ENCODE measurements at regions not wholly inside any gene's neighbourhood (a gene's known extent, or its start where the extent isn't known, plus 50 kb on each side); places are given as distances from the start of the nearest gene placed in this dataset.

DNA sequence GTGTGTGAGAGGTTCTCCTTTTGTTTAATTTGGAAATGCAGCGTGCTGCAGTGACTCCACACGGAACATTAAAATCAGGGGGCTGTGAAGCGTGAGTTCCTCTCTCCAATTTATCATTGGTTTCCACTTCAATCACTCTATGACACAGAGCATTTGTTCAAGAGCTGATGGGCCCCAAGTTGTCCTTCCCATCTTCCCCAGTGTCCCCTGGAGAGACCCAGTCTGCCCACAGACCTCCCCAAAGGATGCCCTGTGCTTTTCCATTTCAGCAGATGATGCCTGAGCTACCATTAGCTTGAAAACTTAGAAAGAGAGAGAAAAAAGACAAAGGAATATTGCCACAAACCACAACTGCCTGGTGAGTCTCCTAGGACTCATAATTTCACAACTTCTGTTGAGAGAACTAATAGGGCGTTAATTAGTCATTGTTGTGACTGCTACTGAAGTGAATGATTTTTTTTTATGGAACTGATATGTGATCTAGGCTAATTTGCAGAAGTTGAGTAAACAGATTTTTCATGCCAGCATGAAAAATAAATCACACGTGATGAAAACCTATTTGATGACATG lies 772.7 kb downstream of the SEMA5A start:
- no peaks in the 10 kb centered on the region for H3K36me3 Mint-ChIP-seq (ENCODE audit: low read depth)

DNA sequence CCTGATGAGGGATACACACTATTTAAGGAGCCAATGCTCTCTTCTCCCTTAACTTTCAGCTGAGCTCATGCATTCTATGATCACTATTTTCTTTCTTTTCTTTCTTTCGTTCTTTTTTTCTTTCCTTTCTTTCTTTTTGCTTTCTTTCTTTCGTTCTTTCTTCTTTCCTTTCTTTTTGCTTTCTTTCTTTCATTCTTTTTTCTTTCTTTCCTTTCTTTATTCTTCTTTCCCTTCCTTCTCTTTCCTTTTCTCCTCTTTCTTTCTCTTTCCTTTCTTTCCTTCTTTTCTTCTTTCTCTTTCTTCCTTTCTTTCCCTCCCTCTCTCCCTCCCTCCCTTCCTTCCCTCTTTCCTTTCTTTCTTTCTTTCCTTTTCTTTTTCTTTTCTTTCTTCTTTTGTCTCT lies 761.2 kb downstream of the SEMA5A start:
- Mint-ChIP-seq H3K4me3 (no peak overlapping the region), H3K4me1 (no peaks in the 10 kb centered on the region), H3K9me3 (peaks cover 9% of the 10 kb centered on the region), H3K36me3 (ENCODE audit: low read depth) (no peaks in the 10 kb centered on the region), H3K27me3 (no peaks in the 10 kb centered on the region), H3K27ac (no peak overlapping the region)
- ChIA-PET CTCF (no interaction called here), POLR2A (no interaction called here)
- DNase-seq = no peak

More for the DNA sequence above, 772.7 kb downstream of the SEMA5A start:
- no peak for DNase-seq
- Mint-ChIP-seq H3K4me1 (no peaks in the 10 kb centered on the region), H3K27ac (no peak overlapping the region), H3K9me3 (peaks cover 8% of the 10 kb centered on the region), H3K4me3 (no peak overlapping the region), H3K27me3 (no peaks in the 10 kb centered on the region)
- ChIA-PET POLR2A (no interaction called here), CTCF (no interaction called here)

DNA sequence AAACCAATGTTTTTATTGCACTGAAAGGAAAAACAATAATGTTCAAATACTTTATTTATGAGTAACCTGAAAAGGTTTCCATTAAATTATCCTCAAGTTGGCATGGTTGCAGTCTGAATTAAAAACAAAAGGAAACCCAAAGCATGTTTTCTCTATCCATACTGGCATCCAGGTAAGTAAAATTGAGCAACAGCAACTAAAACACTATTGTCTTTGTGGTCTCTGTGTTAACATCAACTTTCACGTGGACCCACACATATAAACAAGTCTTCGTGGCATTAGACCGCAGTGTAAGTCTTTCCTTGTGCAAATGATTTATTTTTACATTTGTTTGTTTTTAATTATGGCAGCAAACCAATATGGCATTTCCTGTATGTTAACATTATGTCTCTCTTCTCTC lies 757.6 kb downstream of the SEMA5A start:
- CTCF ChIA-PET = no interaction called here
- H3K27me3 Mint-ChIP-seq = no peaks in the 10 kb centered on the region
- no peaks in the 10 kb centered on the region for H3K36me3 Mint-ChIP-seq (ENCODE audit: low read depth)
- no peak overlapping the region for H3K4me3 Mint-ChIP-seq
- POLR2A ChIA-PET = no interaction called here
- peaks cover 14% of the 10 kb centered on the region for H3K9me3 Mint-ChIP-seq
- no peak for DNase-seq
- no peak overlapping the region for H3K27ac Mint-ChIP-seq
- no peaks in the 10 kb centered on the region for H3K4me1 Mint-ChIP-seq

DNA sequence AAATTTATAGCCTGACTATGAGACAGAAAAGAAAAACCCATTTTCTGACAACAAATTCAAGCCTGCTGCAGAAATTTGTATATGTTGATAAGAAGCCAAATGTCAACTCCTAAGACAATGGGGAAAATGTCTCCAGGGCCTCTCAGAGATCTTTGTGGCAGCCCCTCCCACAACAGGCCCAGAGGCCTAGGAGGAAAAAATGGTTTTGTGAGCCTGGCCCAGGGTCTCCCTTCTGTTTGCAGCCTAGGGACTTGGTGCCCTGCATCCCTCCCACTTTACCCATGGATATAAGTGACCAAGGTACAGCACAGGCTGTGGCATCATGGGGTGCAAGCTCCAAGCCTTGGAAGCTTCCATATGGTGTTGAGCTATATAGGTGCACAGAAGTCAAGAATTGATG lies 740.2 kb downstream of the SEMA5A start:
- ChIA-PET CTCF (no interaction called here), POLR2A (no interaction called here)
- no peak for DNase-seq
- Mint-ChIP-seq H3K36me3 (ENCODE audit: low read depth) (no peaks in the 10 kb centered on the region), H3K27me3 (no peaks in the 10 kb centered on the region), H3K4me3 (no peak overlapping the region), H3K4me1 (no peaks in the 10 kb centered on the region), H3K9me3 (peaks cover 14% of the 10 kb centered on the region), H3K27ac (no peak overlapping the region)

DNA sequence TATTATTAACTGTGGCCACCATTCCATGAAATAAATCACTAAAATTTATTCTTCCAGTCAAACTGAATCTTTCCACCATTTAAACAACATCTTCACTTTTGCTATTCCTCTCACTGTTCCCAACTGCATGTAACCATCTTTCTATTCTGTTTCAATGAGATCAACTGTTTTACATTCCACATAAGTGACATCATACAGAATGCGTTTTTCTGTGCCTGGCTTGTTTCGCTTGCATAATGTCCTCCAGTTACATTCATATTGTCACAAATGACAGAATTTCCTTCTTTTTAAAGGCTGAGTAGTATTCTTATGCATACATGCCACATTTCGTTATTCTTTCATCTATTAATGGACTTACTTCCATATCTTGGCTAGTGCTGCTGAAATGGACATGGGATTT lies 738.2 kb downstream of the SEMA5A start:
- ChIA-PET CTCF (no interaction called here), POLR2A (no interaction called here)
- Mint-ChIP-seq H3K36me3 (ENCODE audit: low read depth) (no peaks in the 10 kb centered on the region), H3K4me1 (no peaks in the 10 kb centered on the region), H3K9me3 (peaks cover 14% of the 10 kb centered on the region), H3K4me3 (no peak overlapping the region), H3K27me3 (no peaks in the 10 kb centered on the region), H3K27ac (no peak overlapping the region)
- DNase-seq = no peak

DNA sequence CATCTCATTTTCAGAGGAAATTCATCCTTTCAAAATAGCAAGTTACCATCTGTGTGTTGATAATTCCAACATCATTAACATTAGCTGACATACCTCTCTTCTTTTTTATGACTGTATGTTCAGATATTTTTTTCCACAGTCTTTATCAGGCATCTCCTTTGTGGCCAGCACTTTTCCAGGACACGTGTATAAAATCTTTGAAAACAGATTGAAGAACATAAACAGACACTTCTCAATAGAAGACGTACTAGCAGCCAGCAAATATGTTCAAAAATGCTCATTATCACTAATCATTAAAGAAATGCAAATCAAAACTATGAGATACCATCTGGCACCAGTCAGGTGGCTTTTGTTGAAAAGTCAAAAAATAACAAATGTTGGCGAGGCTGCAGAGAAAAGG lies 734.3 kb downstream of the SEMA5A start:
- no peaks in the 10 kb centered on the region for H3K4me1 Mint-ChIP-seq
- peaks cover 6% of the 10 kb centered on the region for H3K9me3 Mint-ChIP-seq
- no peaks in the 10 kb centered on the region for H3K27me3 Mint-ChIP-seq
- POLR2A ChIA-PET = no interaction called here
- CTCF ChIA-PET = no interaction called here
- no peaks in the 10 kb centered on the region for H3K36me3 Mint-ChIP-seq (ENCODE audit: low read depth)
- H3K4me3 Mint-ChIP-seq = no peak overlapping the region
- DNase-seq = no peak
- H3K27ac Mint-ChIP-seq = no peak overlapping the region

DNA sequence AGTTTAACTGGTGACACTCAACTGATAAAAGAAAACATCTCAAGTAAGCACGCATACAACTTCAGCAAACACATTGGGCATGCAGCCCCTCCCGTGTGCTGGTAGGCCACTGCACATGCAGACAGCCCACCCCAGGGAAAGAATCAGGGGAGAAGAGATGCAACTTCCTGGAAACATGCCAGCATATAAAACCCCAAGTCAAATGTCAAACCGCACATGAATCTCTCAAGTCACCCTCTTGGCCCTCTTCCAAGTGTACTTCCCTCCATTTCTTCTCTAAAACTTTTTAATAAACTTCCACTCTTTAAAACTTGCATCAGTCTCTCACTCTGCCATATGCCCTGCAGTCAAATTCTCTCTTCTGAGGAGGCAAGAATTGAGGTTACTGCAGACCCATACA lies 732.7 kb downstream of the SEMA5A start:
- Mint-ChIP-seq H3K27me3 (no peaks in the 10 kb centered on the region), H3K27ac (no peak overlapping the region), H3K4me1 (no peaks in the 10 kb centered on the region), H3K4me3 (no peak overlapping the region), H3K36me3 (ENCODE audit: low read depth) (no peaks in the 10 kb centered on the region), H3K9me3 (peaks cover 2% of the 10 kb centered on the region)
- DNase-seq = no peak
- CTCF ChIA-PET = no interaction called here
- POLR2A ChIA-PET = no interaction called here

DNA sequence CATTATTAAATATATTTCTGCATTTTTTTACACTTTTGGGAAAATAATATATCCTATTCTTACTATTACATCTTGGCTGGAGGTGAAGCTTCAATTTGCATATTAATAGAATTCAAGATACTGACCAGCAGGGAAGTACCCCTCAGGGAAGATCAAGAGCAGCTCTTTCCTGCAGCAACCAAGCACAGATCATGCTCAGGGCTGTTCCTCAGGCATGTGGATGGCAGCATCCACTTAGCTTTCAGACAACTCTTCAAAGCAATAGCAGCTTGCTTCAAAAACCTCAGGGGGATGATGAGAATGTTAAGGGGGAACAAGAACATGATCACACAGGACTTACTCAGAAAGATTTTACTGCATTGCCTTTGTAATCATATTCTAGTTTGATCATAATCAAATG lies 731.8 kb downstream of the SEMA5A start:
- H3K27ac Mint-ChIP-seq = no peak overlapping the region
- no peak for DNase-seq
- CTCF ChIA-PET = no interaction called here
- no peaks in the 10 kb centered on the region for H3K36me3 Mint-ChIP-seq (ENCODE audit: low read depth)
- POLR2A ChIA-PET = no interaction called here
- peaks cover 2% of the 10 kb centered on the region for H3K9me3 Mint-ChIP-seq
- no peaks in the 10 kb centered on the region for H3K27me3 Mint-ChIP-seq
- no peaks in the 10 kb centered on the region for H3K4me1 Mint-ChIP-seq
- H3K4me3 Mint-ChIP-seq = no peak overlapping the region

DNA sequence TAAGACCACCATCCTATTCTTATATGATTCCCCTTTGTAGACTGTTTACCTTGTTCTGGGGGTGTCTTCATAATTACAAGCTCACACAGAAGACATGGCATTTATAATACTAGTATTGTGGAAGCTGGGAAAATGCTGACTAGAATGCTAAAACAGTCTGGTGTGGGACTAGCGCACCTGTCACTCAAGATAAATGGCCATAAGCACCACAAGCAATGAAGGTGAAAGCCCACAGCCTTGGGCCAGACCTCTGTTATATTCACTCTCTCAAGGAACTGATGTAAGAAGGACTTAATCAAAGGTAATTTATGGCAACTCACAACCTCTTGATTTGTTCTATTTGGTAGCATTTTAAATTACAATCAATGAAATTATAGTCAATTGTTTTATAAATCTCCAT lies 721.5 kb downstream of the SEMA5A start:
- CTCF ChIA-PET = no interaction called here
- Mint-ChIP-seq H3K9me3 (peaks cover 3% of the 10 kb centered on the region), H3K4me1 (no peaks in the 10 kb centered on the region)

DNA sequence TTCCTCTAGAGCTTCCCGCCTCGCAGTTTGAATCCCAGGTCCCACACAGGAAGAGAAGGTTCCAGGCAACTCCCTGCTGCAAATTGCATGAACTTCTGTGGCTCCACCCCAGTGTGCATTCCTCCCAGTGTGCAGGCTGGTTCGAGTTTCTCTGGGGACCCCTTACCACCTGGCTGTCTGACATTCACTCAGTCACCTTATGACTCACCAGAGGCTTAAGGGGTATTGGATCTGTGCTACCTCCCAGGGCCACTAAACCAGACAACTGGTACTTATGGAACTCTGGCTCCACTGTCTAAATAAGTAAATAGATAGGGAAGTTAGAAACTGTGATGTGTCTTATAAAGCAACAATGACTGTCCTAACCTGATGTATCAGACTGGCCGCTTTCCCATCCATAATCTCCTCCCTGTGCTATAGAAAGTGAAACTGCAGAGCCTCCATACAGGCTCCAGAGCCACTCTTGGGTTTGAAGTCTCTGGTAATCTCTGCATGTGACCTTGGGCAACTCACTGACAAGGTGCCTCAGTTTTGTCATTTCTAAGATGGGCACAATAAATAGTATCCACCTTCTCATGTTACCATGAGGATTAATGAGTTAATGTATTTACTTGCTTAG lies 720.6 kb downstream of the SEMA5A start:
- DNase-seq = no peak
- POLR2A ChIA-PET = no interaction called here
- Mint-ChIP-seq H3K36me3 (ENCODE audit: low read depth) (no peaks in the 10 kb centered on the region), H3K4me3 (no peak overlapping the region), H3K27me3 (no peaks in the 10 kb centered on the region), H3K4me1 (no peaks in the 10 kb centered on the region), H3K27ac (no peak overlapping the region), H3K9me3 (peaks cover 3% of the 10 kb centered on the region)
- CTCF ChIA-PET = no interaction called here

More for the DNA sequence above, 721.5 kb downstream of the SEMA5A start:
- Mint-ChIP-seq H3K27me3 (no peaks in the 10 kb centered on the region), H3K27ac (no peak overlapping the region), H3K36me3 (ENCODE audit: low read depth) (no peaks in the 10 kb centered on the region), H3K4me3 (no peak overlapping the region)
- no peak for DNase-seq
- POLR2A ChIA-PET = no interaction called here

DNA sequence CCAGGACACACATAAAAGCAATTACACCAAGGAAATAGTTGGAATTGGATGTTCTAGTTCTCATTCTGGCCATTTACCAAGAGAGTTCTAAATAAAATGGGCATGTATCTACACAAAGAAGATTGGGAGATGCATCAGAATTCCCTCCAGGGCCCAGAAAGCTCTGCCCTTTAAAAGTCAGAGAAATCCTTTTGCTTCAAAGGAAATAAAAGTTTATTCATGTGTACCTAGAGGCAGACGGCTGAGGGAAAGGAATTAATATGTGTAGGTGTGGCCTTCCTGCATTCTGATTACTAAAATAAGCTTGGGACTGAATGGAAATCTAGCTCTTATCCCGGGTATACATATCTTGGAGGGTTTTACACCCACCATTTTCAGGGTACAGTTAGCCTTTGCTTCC lies 719.4 kb downstream of the SEMA5A start:
- Mint-ChIP-seq H3K27me3 (no peaks in the 10 kb centered on the region), H3K27ac (no peak overlapping the region), H3K4me1 (no peaks in the 10 kb centered on the region), H3K36me3 (ENCODE audit: low read depth) (no peaks in the 10 kb centered on the region), H3K4me3 (no peak overlapping the region), H3K9me3 (peaks cover 3% of the 10 kb centered on the region)
- ChIA-PET CTCF (no interaction called here), POLR2A (no interaction called here)
- DNase-seq = no peak

DNA sequence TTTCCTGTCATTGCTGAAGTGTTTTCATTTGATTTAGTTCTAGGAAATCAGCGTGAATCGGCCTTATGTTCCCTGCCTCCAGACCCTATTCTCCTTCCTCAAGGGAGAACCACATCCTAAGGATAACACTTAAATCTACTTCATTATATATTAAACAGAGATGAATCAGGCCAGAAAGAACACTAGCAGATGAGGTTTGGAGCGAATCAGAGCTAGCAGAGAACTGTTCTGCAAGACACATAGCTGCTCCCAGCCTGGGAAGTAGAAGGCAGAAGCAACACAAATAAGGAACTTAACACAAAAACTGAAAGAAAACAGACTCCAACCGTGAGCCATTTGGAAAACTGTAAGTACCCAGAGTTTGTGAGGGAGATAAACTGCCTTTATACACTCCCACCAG lies 718.2 kb downstream of the SEMA5A start:
- Mint-ChIP-seq H3K4me1 (no peaks in the 10 kb centered on the region), H3K36me3 (ENCODE audit: low read depth) (no peaks in the 10 kb centered on the region), H3K27me3 (no peaks in the 10 kb centered on the region), H3K9me3 (no peaks in the 10 kb centered on the region), H3K27ac (no peak overlapping the region), H3K4me3 (no peak overlapping the region)
- POLR2A ChIA-PET = no interaction called here
- no peak for DNase-seq
- CTCF ChIA-PET = no interaction called here

DNA sequence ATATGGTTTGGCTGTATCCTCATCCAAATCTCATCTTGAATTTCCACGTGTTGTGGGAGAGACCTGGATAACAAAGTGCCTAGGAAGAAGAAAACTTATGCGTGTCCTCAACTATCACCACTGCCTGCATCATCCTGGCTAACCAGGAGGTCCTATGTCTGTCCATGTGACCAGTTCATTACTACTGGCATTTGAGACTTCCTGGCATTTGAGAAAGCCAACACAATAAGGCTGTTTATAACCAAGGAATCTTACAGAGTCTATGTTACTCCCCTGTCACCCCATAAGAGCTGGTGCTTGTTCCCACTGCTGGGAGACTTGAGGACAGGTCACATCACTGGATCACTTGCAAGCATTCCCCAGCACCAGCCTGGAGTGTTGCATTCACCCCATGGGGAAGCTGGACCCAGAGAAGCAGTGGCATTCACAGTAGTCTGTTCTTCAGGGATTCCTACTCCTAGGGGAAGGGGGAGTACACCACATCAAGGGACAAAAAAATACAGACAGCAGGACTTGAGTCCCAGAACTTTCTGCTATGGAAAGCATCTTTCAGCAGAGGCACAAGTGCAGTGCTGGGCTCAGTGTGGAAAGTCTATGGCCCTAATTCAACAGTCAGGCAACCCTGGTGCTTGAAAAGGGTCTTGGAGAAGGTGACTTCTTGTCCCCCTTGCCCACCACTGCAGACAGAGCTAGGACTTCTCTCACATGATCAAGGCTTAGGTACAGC lies 717.1 kb downstream of the SEMA5A start:
- Mint-ChIP-seq H3K36me3 (ENCODE audit: low read depth) (no peaks in the 10 kb centered on the region), H3K4me3 (no peak overlapping the region), H3K9me3 (no peaks in the 10 kb centered on the region), H3K4me1 (no peaks in the 10 kb centered on the region), H3K27me3 (no peaks in the 10 kb centered on the region), H3K27ac (no peak overlapping the region)
- no peak for DNase-seq
- CTCF ChIA-PET = no interaction called here
- POLR2A ChIA-PET = no interaction called here

DNA sequence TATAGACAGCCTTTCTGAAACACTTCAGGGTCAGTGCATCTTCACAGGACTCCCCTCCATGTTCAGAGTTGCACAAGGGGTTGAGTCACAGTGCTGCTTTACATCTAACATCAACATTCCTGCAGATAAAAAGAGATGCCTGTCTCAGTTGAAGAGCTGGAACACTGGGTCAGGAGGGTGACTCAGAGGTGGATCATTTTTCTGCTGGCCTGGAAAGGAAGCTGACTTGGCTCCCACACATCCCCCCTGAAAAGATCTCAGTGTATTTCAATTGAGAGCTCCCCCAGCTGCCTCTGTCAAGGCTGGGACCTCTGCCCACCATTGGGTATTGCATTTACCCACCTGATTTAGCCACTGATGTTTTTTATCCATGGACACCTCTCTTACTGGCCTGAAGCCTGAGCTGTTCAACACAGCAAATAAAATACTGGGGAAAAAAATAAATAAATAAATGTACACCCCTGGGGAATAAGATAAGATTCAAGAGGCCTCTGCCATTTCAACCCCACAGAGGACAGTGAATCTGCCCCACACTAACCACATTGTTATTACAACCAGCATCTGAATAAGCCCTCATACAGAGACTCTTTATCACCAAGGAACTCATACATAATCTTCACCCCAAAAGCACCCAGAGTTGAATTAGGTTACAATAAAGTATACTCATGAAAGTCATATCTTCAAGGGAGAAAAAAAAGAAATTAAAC lies 716.4 kb downstream of the SEMA5A start:
- H3K9me3 Mint-ChIP-seq = no peaks in the 10 kb centered on the region
- ChIA-PET POLR2A (no interaction called here), CTCF (no interaction called here)
- H3K36me3 Mint-ChIP-seq (ENCODE audit: low read depth) = no peaks in the 10 kb centered on the region
- H3K27ac Mint-ChIP-seq = no peak overlapping the region
- no peaks in the 10 kb centered on the region for H3K27me3 Mint-ChIP-seq
- H3K4me3 Mint-ChIP-seq = no peak overlapping the region
- H3K4me1 Mint-ChIP-seq = no peaks in the 10 kb centered on the region
- DNase-seq = no peak

Measured in activated CD4-positive, alpha-beta memory T cell treated with anti-CD3 and anti-CD28 coated beads, Interleukin-2, amount 10 ng/mL, durations not matched to agents 7 days and 5 days (primary cell).